Eye (tissue), 1 donor: ENCODE measurements at regions not wholly inside any gene's neighbourhood (a gene's known extent, or its start where the extent isn't known, plus 50 kb on each side); places are given as distances from the start of the nearest gene placed in this dataset.

Experiments used
- DNase-seq: peaks from one replicate; pipeline ENCODE4 v3.0.0-alpha.2; 2015

DNA sequence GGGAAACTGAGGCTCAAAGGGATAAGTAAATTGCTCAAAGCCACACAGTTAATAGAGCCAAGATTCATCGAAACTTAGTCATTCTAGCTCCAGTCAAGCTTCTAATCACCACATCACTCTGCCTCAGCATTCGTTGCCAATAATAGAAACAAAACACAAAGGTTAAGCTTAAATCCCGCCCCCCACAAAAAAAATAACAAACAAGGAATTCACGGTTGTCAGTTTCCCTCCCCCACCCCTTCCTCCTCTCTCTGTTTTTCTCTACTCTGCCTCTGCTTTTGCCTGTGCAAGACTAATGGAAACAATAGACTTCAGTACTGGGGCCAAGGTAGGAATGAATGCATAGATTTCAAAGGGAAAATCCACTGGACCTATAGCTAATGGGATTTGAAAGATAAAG is 70.7 kb upstream of the ZNF644 start:
- DNase-seq: no peak

GRCh38 chr1:91091812-91092211 is 70.0 kb upstream of the ZNF644 start:
- no peak for DNase-seq

DNA sequence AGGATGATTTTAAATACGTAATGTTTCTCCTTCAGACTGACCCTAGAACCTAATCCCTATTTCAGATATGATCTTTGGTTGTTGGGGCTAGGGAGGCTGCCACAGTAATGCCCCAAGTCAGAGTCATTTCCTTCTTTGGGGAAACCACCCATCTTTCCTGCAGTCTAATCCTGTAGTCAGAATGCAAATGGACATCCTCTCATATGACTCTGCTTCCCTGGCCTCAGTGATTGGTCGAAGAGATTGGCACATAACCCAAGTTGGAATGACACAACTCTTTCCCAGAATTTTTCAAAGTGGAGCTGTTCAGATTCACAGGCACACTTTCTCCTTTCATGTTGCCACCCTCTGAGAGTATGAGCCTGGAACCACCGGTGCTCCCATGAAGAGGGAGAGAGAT is 58.8 kb upstream of the ZNF644 start:
- DNase-seq: no peak

- no peak for DNase-seq
Measured at GRCh38 chr1:91078859-91079258, 57.0 kb upstream of the ZNF644 start.

DNA sequence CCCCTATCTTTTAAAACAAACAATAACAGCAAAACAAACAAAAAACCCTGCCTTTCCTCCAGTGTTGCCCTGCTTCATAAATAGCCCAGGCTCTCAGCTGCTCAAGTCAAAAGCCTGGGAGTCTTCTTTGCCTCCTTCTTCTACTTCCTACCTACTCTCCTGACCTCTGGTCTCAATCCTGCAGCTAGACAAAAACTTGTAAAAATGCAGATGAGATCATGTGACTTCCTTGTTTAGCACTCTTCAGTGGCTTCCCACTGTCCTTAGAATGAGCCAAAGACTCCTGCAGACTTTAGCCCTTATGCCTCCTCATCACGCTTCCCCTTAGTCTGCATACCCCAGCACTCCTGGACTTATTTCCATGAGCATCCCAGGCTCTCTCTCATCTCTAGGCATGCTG is 55.0 kb upstream of the ZNF644 start:
- DNase-seq: no peak

DNA sequence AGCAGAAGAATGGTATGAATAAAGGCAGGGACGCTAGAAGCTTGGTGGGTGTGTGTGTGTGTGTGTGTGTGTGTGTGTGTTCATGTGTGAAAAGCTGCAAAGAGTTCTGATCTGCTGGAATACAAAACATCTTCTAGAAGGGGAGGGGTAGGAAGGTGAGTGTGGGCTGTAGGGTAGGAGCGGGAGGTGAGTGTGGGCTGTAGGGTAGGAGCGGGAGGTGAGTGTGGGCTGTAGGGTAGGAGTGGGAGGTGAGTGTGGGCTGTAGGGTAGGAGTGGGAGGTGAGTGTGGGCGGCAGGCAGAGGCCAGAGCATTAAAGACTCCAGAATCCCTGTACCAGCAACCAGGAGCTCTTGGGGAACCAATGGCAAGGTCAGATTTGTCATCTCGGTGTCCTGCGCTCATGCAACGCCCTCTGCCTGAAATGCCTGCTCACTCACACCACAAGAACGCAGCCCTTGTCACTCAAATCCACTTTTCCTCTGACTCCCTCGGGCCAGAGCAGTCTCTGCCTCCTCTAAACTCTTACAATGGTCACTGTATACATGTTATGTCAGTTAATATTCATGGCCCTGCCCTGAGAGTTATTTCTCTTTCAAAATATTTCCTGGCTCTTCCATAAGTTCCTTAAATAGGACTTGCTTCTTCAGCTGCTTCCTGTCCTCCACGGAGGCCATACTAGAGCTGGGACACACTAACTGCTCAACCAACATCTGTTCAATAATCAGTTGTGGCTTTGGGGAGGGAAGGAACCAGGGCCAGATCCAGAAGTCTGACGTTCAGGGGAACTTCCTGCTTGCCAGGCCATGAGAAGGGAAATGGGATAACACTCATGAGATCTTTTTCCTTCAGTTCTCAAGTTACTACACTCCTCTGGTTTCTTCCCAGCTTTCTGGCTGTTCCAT is 53.6 kb upstream of the ZNF644 start:
- no peak for DNase-seq

DNA sequence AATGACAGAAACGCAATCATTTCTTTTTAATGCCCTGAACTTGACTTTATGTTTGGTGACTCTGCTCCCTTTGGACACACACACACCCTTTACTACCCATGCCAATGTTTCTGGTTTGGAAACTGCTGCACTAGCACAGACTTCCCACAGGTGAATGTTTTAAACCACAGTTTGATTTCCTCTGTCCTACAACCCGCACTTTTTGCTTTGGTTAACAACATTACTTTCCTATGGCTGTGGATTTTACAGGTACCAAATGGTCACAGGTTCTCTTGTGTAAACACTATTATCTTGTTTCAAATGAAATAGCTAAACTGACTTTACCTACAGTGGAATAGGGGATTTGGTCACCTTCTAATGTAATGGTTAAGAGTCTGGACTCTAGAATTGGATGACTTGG is 51.5 kb upstream of the ZNF644 start:
- DNase-seq: no peak

GRCh38 chr1:91071838-91072237 is 50.0 kb upstream of the ZNF644 start:
- no peak for DNase-seq
